GM12891 (cell line): ENCODE measurements at regions not wholly inside any gene's neighbourhood (a gene's known extent, or its start where the extent isn't known, plus 50 kb on each side); places are given as distances from the start of the nearest gene placed in this dataset.

Experiments
- DNase-seq: peaks from one replicate; pipeline ENCODE4 v3.0.0; 2011; ENCODE audit warnings: low spot score; ENCODE audit not compliant: insufficient read length
- FAIRE-seq: peaks from 2 replicates; lab custom pipeline; 2011; peaks lifted over from hg19 to GRCh38; lab: Jason Lieb, UNC
- PAX5 ChIP-seq: IDR thresholded peaks from 2 replicates; pipeline ENCODE4 v1.6.1; 2011; ENCODE audit warnings: low read length, moderate library complexity, mild to moderate bottlenecking; ENCODE audit not compliant: insufficient read depth, severe bottlenecking
- POLR2A ChIP-seq: IDR thresholded peaks from 2 replicates; pipeline ENCODE4 v1.6.1; 2011; ENCODE audit warnings: low read depth, low read length, control low read depth
- POLR2AphosphoS5 ChIP-seq: IDR thresholded peaks from 2 replicates; pipeline ENCODE4 v1.6.1; 2011; ENCODE audit warnings: low read depth, low read length, control low read depth
- POU2F2 ChIP-seq: IDR thresholded peaks from 2 replicates; pipeline ENCODE4 v1.6.1; 2011; ENCODE audit warnings: low read depth, mild to moderate bottlenecking, control low read depth, low read length, moderate library complexity
- SPI1 ChIP-seq: IDR thresholded peaks from 2 replicates; pipeline ENCODE4 v1.6.1; 2011; ENCODE audit warnings: low read depth, low read length, control low read depth
- TAF1 ChIP-seq: IDR thresholded peaks from 2 replicates; pipeline ENCODE4 v1.6.1; 2011; ENCODE audit warnings: low read depth, low read length, control low read depth

DNA sequence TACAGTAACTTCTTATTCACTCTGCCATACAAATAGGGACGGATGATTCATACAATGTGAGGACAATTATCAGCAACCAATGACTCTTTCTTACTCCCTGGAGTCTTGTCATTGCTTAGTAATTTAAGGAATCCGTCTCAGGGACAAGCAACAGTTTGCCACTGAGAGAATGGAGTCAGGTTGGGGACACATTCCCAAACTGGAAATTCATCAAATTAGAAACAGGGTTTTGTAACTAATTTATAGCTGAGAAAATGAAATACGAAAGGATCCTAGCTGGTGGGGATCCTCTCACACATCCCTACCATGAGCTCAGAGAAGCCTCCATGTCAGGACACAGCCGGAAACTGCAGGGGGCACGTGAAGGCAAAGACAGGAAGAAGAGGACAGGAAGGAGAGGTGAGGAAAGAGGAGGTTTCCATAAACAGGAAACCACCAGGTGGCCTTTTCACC is 50.4 kb upstream of the KDR start:
- no peak for DNase-seq
- no peak for FAIRE-seq
- TF ChIP-seq POU2F2 (no peak), PAX5 (no peak), TAF1 (no peak), POLR2AphosphoS5 (no peak), SPI1 (no peak), POLR2A (no peak)

DNA sequence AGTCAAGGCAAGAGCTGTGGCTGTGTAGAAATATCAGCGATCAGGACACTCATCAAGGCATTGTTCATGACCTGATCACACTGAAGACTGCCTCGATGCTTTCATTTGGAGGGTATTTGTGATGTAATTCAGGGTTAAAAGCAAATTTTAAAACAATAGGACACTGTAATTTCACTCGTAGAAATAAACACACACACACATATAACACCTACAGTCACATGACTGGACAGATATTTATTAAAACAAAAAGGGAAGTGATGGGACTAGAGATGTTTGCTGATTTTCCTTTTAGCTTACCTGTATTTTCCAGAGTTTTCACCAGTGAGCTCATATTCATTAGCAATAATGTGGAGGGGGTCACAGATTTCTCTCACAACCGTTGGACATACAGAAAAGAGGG is 51.1 kb upstream of the KDR start:
- TF ChIP-seq PAX5, result no peak
- no peak for TF ChIP-seq POLR2A
- TF ChIP-seq SPI1, result no peak
- no peak for TF ChIP-seq POU2F2
- no peak for TF ChIP-seq POLR2AphosphoS5
- no peak for TF ChIP-seq TAF1
- DNase-seq (no peak), FAIRE-seq (no peak)

DNA sequence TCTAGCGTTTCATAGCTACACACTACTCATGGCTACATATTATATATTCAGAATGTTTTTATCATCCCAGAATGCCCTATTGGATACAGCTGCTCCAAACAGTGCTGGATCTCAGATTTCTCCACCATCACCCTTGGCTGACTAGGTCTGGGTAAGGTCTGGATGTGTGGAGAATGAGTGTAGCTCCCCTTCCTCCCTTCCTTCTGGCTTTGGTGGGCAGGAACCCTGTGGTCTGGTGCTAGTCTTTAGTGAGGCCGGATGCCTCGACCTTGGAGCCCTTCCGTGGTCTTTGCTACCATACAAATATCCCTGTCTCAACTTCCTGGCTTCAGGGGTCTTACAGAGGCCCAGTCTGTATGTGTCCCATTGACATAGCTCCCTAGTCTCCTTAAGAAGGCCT is 52.1 kb upstream of the KDR start:
- no peak for FAIRE-seq
- no peak for TF ChIP-seq TAF1
- TF ChIP-seq POU2F2, result no peak
- no peak for TF ChIP-seq POLR2AphosphoS5
- TF ChIP-seq SPI1, result no peak
- no peak for TF ChIP-seq PAX5
- no peak for TF ChIP-seq POLR2A
- DNase-seq, result no peak

DNA sequence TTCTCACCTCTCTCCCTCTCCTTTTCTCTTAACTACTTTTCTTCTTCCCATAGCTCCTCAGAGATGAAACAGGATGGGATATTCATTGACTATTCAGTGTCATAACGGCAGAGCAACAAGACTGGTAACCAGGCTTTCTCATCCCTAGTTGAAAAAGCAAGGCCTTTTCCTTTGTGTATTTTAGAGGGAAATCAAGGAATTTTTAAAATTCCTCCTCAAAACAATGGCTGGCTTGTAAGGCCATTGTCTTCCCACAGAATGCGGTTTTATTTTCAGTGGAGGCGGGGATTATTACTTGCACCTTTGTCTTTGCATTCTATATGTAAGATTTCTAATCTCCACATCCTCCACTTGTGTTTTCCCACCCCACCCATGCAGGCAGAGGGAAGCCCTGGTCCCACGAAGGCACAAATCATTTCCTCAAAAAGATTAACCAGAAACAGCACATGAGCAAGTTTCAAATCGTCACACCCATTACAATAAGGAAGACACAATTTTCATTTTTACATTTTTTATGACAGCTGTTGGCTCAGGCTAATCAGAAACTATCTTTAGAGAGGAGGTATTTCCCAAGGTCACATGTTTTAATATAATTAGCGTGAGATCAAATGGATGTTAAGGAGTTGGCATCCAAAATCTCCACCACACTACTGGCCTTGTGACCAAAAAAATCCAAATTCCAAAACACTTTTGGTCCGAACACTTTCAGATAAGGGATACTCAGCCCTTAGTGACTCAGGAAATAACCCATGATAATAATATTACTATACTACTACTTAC is 53.0 kb upstream of the KDR start:
- TF ChIP-seq SPI1 (no peak), TAF1 (no peak), POLR2A (no peak), PAX5 (no peak), POLR2AphosphoS5 (no peak), POU2F2 (no peak)
- FAIRE-seq, result no peak
- no peak for DNase-seq

- FAIRE-seq (no peak), DNase-seq (no peak)
- no peak for TF ChIP-seq SPI1
- TF ChIP-seq PAX5, result no peak
- no peak for TF ChIP-seq TAF1
- no peak for TF ChIP-seq POLR2AphosphoS5
- no peak for TF ChIP-seq POU2F2
- TF ChIP-seq POLR2A, result no peak
These were observed 55.9 kb upstream of the KDR start for GRCh38 chr4:55181010-55182005.

DNA sequence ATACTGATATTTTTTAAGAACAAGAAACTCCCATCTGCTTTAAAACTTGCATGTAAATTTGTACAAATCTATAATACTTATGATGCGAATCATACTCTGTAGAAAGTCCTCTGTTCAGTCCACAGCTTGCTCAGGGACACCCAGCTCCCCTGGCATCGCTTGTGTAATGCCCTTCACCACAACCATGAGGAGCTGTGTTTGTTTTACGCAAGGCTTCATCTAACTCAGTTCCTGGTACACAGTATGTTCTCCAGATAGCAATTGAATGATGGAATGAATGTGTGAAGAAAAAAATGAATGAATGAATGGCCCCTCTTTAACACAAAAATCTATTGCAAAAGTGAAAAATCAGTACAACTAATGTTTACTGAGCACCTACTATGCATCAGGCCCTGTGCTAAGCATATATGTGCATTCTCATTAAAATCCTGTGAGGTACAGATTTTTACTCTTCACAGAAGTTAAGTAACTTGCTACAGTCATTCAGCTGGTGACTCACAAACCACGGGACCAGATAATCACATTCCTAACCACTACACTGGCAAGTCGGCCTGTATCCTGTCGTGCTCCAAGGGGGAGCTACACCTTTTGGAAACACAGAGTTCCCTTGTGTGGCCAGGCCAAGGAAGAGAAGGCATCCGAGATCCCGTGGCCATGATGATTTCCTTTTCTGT is 58.7 kb upstream of the KDR start:
- DNase-seq (no peak), FAIRE-seq (no peak)
- no peak for TF ChIP-seq TAF1

DNA sequence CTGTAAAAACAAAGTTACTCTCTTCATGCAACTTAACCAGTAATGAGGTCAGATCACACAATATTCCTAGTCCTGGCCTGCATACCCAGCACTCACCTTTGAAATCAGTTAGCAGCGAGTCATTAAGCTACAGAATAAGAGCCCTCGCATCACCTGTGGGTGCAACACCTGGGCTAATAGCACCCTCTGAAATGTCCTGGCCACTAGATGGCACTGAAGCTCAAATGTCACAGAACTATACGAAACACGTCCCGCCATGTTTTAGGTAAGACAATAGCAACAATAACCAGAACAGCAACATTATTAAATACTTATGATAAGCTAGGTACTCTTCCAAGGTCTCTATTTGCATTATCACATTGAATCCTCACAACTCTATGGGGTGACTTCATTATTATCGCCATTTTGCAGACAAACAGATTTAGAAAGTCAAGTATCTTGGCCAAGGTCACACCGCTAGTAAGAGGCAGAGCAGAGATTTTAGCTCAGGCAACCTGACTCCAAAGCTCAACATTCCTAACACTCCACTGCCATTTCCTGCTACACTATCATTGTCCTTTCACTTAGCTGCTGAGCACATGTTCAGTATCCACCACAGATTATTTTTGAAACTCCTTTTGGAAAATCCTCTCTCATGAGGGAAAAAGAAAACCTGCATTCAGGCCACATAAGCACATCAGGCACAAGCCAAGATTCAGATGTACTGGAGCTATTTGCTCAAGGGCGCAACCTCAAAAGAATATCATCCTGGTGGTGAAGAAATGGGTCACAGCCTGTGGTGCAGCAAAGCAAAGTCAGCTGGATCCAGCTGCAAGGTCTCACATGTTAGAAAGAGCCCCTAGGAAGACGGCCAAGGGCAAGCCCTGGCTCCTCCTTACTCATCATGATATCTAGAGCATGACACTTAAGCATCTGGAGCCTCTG is 59.5 kb upstream of the KDR start:
- no peak for TF ChIP-seq SPI1
- TF ChIP-seq POLR2AphosphoS5, result no peak
- no peak for TF ChIP-seq POLR2A
- TF ChIP-seq TAF1, result no peak
- TF ChIP-seq POU2F2, result no peak
- TF ChIP-seq PAX5, result no peak
- FAIRE-seq, result peak; percentile 80
- peak; percentile 13 for DNase-seq

- DNase-seq (no peak), FAIRE-seq (no peak)
- TF ChIP-seq PAX5 (no peak), SPI1 (no peak), POLR2AphosphoS5 (no peak), POU2F2 (no peak), TAF1 (no peak), POLR2A (no peak)
These were observed 60.7 kb upstream of the KDR start for GRCh38 chr4:55186123-55186522.

- FAIRE-seq (no peak), DNase-seq (no peak)
- TF ChIP-seq POLR2AphosphoS5 (no peak), PAX5 (no peak), TAF1 (no peak), POU2F2 (no peak), SPI1 (no peak), POLR2A (no peak)
These were observed 61.3 kb upstream of the KDR start for GRCh38 chr4:55186700-55187099.
